Tibial artery (tissue), 4 donors: ENCODE measurements at regions not wholly inside any gene's neighbourhood (a gene's known extent, or its start where the extent isn't known, plus 50 kb on each side); places are given as distances from the start of the nearest gene placed in this dataset.

Experiments
- DNase-seq, 2 donors: peaks; one replicate each; pipeline ENCODE4 v3.0.0-alpha.2; 2019
- H3K27ac ChIP-seq, 2 donors: fragments of 200-600 bp; sonication (generic) in 1 of 2; 1 replicate in 1 of 2; 2 replicates in 1 of 2; pipeline ENCODE4 v1.5.1; 2018 to 2019; ENCODE audit warnings: mild to moderate bottlenecking in 1 of 2
- H3K27me3 ChIP-seq, 2 donors: fragments of 200-600 bp; sonication (generic) in 1 of 2; one replicate each; pipeline versions ENCODE4 v1.5.1 to v1.6.0; 2016 to 2019
- H3K36me3 ChIP-seq, 3 donors: fragments of 200-600 bp; sonication (generic) in 2 of 3; one replicate each; pipeline ENCODE4 v1.5.1; 2016 to 2019; ENCODE audit warnings: mild to moderate bottlenecking in 2 of 3
- H3K4me1 ChIP-seq, 4 donors: fragments of 200-600 bp; sonication (generic) in 2 of 4; 1 replicate in 3 of 4; 2 replicates in 1 of 4; pipeline ENCODE4 v1.5.1; 2016 to 2019
- H3K4me3 ChIP-seq, 2 donors: fragments of 200-600 bp; sonication (generic) in 1 of 2; 1 replicate in 1 of 2; 2 replicates in 1 of 2; pipeline ENCODE4 v1.5.1; 2018 to 2019; ENCODE audit warnings: mild to moderate bottlenecking in 2 of 2
- H3K9me3 ChIP-seq, 3 donors: fragments of 200-600 bp; sonication (generic) in 1 of 3; one replicate each; pipeline ENCODE4 v1.5.1; 2016 to 2019
- intact Hi-C: fragments of 100-400 bp; cut with DNase I; formaldehyde crosslinking; loops from one replicate; pipeline ENCODE4 v1.15.0; 2023; ENCODE audit warnings: low total_unique reads
- TF ChIP-seq, protein P1 (sequence below), 2 experiments: fragments of 200-600 bp in 1 of 2; fragments of 450-650 bp in 1 of 2; IDR thresholded peaks; one replicate each; pipeline ENCODE4 v1.5.1; 2017 to 2019; ENCODE audit warnings: antibody characterized with exemption in 2 of 2, mild to moderate bottlenecking in 1 of 2, moderate library complexity in 1 of 2

DNA sequence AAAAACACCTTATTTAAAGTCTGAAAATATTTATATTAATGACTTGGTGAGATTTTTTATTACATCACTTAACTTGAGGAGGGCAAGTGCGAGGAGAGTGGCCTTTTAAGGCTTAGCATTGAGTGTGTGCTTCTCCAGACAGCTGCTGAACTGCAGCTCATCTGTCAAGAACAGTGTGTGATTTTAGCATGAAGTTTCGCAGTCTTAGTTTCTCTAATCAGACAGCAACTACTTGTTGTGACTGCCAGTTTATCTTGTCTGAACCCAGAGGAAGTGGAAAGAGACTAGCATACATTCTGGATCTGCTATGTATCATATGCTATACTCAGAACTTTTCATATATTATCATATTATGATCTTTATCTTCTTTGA lies 291.7 kb upstream of the ROPN1 start:
- Histone ChIP-seq H3K27me3 (no peaks in the 10 kb centered on the region), H3K36me3 (no peaks in the 10 kb centered on the region), H3K4me1 (peaks cover 4 to 94% (median 65%) of the 10 kb centered on the region in 4 donors), H3K27ac (peak overlapping the region; percentile 83 to 89), H3K9me3 (no peaks in the 10 kb centered on the region), H3K4me3 (no peak overlapping the region)
- intact Hi-C loops = loop anchor here (5.0 kb wide), 3 partner anchors 201 to 266 kb away; partner anchors contain the start of gene KALRN
- TF ChIP-seq, protein P1, sequence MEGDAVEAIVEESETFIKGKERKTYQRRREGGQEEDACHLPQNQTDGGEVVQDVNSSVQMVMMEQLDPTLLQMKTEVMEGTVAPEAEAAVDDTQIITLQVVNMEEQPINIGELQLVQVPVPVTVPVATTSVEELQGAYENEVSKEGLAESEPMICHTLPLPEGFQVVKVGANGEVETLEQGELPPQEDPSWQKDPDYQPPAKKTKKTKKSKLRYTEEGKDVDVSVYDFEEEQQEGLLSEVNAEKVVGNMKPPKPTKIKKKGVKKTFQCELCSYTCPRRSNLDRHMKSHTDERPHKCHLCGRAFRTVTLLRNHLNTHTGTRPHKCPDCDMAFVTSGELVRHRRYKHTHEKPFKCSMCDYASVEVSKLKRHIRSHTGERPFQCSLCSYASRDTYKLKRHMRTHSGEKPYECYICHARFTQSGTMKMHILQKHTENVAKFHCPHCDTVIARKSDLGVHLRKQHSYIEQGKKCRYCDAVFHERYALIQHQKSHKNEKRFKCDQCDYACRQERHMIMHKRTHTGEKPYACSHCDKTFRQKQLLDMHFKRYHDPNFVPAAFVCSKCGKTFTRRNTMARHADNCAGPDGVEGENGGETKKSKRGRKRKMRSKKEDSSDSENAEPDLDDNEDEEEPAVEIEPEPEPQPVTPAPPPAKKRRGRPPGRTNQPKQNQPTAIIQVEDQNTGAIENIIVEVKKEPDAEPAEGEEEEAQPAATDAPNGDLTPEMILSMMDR (IDR thresholded peaks at IDR 0.05) = no peak
- no peak for DNase-seq

DNA sequence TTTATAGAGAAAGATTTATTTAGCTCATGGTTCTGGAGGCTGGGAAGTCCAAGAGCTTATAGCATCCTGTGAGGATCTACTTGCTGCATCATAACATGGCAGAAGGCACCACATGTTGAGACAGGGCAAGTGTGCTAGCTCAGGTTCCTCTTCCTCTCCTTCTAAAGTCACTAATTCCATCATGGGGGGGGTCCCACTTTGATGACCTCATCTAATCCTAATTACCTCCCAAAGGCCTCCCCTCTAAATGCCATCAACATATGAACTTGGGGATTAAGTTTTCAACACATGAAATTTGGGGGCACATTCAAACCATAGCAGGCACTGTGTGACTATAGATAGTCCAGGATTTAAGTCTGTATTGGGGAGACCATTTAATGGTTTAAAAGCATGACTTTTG lies 297.1 kb upstream of the ROPN1 start:
- Histone ChIP-seq H3K27me3 (no peaks in the 10 kb centered on the region), H3K27ac (peak overlapping the region in 1 of 2 donors; percentile 28), H3K4me1 (peaks cover 0 to 80% (median 36%) of the 10 kb centered on the region in 4 donors), H3K36me3 (no peaks in the 10 kb centered on the region), H3K9me3 (no peaks in the 10 kb centered on the region), H3K4me3 (no peak overlapping the region)
- intact Hi-C loops = no loop called here
- DNase-seq = no peak
- TF ChIP-seq, protein P1 (IDR thresholded peaks at IDR 0.05) = no peak

DNA sequence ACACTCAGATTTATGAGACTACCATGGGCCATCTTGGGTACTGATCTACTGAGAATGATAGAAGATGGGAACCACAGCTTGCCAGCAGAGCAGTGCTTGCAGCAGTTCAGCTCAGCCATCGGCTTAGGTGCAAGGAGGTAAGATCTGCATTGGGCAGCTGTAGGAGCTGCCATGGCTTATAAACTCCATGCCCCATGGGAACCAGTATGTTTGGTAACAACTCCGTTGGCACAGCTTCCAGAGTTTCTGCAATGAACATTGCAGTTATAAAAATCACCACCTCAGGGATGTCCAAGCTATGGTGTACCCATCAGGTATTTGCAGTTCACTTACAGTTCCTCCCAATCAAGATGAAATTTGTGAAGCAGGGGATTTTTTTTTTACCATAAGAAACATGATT lies 299.1 kb upstream of the ROPN1 start:
- intact Hi-C loops = no loop called here
- Histone ChIP-seq H3K27ac (no peak overlapping the region), H3K9me3 (no peaks in the 10 kb centered on the region), H3K4me3 (no peak overlapping the region), H3K27me3 (no peaks in the 10 kb centered on the region), H3K4me1 (peaks cover 0 to 62% (median 23%) of the 10 kb centered on the region in 4 donors), H3K36me3 (no peaks in the 10 kb centered on the region)
- TF ChIP-seq, protein P1 (IDR thresholded peaks at IDR 0.05) = no peak
- no peak for DNase-seq

DNA sequence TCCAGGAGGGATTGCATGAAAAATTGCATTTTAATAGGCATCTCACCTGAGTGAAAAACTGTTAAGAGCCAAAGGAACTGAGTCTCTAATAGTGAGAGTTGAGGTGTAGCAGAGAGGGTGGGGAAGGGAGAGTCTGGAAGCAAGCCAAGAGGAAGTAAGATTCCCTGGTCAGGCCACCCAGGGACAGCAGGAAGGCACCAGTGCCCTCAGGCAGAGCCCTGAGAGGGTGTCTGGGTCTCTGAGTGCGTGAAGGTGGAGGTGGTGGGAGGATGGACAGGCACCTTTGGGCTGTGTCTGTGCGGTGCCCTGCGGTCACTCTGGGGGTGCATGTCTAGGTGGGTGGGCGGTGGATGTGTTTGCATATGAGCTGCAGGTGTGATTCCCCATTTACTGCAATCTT lies 300.4 kb upstream of the ROPN1 start:
- TF ChIP-seq, protein P1 (IDR thresholded peaks at IDR 0.05) = no peak
- no peaks in the 10 kb centered on the region for H3K9me3 ChIP-seq
- intact Hi-C loops = no loop called here
- H3K27ac ChIP-seq = no peak overlapping the region
- H3K27me3 ChIP-seq = no peaks in the 10 kb centered on the region
- H3K4me3 ChIP-seq = no peak overlapping the region
- no peak for DNase-seq
- H3K36me3 ChIP-seq = no peaks in the 10 kb centered on the region
- peaks cover 0 to 64% (median 23%) of the 10 kb centered on the region in 4 donors for H3K4me1 ChIP-seq

DNA sequence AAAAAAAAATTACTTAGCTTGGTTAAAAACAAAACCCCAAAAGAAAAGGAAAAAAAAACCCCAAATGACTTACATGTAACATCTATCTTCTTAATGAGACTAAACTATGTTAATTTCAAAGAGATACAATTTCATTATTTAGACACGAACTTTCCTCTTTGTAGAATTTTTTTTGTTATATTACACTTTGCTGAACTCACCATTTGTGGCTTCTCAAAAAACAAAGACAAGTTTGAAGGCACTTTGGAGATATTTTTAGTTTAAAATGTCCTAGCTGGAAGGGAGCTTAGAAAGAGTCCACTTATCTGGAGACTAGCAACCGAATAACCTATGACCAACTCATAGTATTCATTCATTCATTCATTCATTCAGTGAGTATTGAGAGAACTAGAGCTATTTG lies 301.7 kb upstream of the ROPN1 start:
- no peaks in the 10 kb centered on the region for H3K9me3 ChIP-seq
- peak overlapping the region in 1 of 2 donors; percentile 2 for H3K27ac ChIP-seq
- DNase-seq = no peak
- no peaks in the 10 kb centered on the region for H3K27me3 ChIP-seq
- TF ChIP-seq, protein P1 (IDR thresholded peaks at IDR 0.05) = no peak
- H3K4me3 ChIP-seq = no peak overlapping the region
- H3K4me1 ChIP-seq = peaks cover 0 to 67% (median 34%) of the 10 kb centered on the region in 4 donors
- intact Hi-C loops = no loop called here
- H3K36me3 ChIP-seq = no peaks in the 10 kb centered on the region

DNA sequence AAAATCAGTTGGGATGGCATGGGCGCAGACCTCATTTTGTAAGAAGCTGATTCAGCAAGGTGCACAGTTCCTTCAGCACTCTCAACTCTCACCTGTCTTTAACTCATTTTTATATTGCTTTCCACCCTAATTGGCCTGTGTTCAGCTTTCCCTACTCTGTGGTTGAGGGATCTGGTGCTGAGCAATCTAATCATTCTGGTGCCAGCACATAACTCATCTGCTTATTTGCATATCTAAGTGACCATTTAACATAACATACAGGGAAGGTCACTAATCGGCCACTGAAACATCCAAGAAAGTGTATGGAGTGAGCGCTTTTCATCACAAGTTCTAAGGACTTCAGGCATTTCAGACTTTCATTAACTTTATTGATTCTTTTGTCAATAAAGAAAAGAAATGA lies 303.4 kb upstream of the ROPN1 start:
- Histone ChIP-seq H3K27me3 (no peaks in the 10 kb centered on the region), H3K9me3 (no peaks in the 10 kb centered on the region), H3K4me3 (no peak overlapping the region), H3K27ac (no peak overlapping the region), H3K4me1 (peaks cover 0 to 78% (median 40%) of the 10 kb centered on the region in 4 donors), H3K36me3 (peaks cover 0 to 1% (median 0%) of the 10 kb centered on the region in 3 donors)
- TF ChIP-seq, protein P1 (IDR thresholded peaks at IDR 0.05) = no peak
- no peak for DNase-seq
- intact Hi-C loops = no loop called here
